ENCODE measurements at regions not wholly inside any gene's neighbourhood (a gene's known extent, or its start where the extent isn't known, plus 50 kb on each side); places are given as distances from the start of the nearest gene placed in this dataset.
A peak's percentile ranks its signal among the peaks of the same experiment; 100 is the strongest.

DNA sequence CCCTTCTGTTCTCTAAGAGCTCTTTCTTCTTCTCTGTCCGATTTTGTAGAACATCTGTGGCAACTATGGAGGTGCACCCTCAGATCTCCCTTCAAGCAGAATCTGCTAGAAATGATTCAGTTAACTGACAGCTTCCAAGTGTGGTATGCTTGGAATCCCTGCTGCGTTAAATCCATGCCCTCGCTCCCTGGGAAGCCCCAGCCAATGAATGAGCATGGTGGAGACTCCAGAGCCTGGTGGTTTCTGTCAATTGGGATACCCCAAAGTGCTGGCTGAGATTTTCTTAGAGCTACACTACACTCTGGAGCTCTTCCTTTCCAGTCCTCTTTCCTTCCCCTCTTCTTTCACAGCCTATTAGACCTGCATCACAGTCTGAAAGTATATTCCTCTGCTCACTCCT lies 116.3 kb upstream of the C1orf21 start:
- TF ChIP-seq, protein P1, sequence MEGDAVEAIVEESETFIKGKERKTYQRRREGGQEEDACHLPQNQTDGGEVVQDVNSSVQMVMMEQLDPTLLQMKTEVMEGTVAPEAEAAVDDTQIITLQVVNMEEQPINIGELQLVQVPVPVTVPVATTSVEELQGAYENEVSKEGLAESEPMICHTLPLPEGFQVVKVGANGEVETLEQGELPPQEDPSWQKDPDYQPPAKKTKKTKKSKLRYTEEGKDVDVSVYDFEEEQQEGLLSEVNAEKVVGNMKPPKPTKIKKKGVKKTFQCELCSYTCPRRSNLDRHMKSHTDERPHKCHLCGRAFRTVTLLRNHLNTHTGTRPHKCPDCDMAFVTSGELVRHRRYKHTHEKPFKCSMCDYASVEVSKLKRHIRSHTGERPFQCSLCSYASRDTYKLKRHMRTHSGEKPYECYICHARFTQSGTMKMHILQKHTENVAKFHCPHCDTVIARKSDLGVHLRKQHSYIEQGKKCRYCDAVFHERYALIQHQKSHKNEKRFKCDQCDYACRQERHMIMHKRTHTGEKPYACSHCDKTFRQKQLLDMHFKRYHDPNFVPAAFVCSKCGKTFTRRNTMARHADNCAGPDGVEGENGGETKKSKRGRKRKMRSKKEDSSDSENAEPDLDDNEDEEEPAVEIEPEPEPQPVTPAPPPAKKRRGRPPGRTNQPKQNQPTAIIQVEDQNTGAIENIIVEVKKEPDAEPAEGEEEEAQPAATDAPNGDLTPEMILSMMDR (IDR thresholded peaks at IDR 0.05; ENCODE audit: low read depth, low read length) = no peak
- no peak overlapping the region for H3K4me3 ChIP-seq (replicated peaks in 1 of 2; ENCODE audit: low read depth in 2 of 2, low read length in 2 of 2)
- no peak for DNase-seq (ENCODE audit: low read depth in 2 of 2)

DNA sequence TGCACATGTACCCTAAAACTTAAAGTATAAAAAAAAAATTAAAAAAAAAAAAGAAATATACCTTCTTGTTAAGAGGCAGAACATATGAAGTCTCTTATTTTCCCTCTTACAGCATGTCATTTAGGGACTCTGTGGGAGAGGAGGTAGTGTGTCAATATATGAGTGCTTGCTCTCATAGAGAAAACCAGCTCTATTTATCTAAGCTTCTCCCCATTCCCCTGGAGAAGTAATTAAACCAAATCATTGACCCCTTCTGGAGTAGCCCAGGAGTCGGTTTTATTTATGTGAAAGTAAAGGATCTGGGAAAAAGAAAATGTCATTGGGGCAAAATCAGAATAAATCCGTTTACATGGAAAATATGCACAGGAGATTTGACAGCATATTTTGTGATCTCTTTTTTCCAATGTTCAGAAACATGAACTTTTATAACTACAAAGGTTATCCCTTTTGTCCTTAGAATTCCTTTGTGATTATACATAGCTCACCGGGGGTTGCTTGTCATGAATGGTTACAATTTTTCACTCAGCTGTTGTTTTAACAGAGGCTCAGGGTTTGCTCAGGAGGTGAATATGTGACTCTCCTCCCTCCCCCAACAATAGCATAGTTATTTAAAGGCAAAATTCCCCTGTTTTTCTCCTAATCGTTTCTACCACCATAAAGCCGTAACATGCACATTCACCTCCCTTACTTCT lies 114.5 kb upstream of the C1orf21 start:
- H3K4me3 ChIP-seq (replicated peaks in 1 of 2; ENCODE audit: low read depth in 2 of 2, low read length in 2 of 2) = no peak overlapping the region
- TF ChIP-seq, protein P1 (IDR thresholded peaks at IDR 0.05; ENCODE audit: low read depth, low read length) = no peak
- DNase-seq (ENCODE audit: low read depth in 2 of 2) = peak in 1 of 2 donors; percentile 41

- peak in 1 of 2 donors; percentile 17 for DNase-seq (ENCODE audit: low read depth in 2 of 2)
- TF ChIP-seq, protein P1 (IDR thresholded peaks at IDR 0.05; ENCODE audit: low read depth, low read length) = no peak
- no peak overlapping the region for H3K4me3 ChIP-seq (replicated peaks in 1 of 2; ENCODE audit: low read depth in 2 of 2, low read length in 2 of 2)
Measured at GRCh38 chr1:184276416-184276815, 110.4 kb upstream of the C1orf21 start.

DNA sequence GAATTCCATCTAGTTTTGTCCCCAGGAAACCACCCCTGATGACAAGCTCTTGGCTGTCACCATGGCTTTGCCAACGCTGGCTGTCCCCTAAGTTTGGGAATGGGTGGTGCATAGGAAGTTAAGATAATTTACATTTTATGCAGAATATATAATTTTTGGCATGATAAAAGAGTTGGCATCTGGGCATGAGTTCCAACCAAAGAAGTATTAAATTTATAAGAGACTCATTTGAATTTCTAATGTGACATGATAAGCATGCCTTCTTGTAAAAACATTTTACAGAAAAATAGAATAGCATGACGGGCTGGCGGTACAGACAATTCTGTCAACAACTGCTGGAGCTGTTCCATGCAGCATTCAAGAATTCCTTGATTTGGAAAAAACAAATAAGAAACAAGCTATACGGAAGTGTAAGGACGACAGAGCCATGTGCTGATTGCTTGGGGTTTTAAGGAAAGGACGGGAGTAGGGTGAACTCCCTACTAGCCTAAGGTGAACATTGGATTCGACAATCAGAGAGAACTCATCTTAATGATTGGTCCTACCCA lies 106.8 kb upstream of the C1orf21 start:
- TF ChIP-seq, protein P1 (IDR thresholded peaks at IDR 0.05; ENCODE audit: low read depth, low read length) = no peak
- no peak for DNase-seq (ENCODE audit: low read depth in 2 of 2)
- no peak overlapping the region for H3K4me3 ChIP-seq (replicated peaks in 1 of 2; ENCODE audit: low read depth in 2 of 2, low read length in 2 of 2)

DNA sequence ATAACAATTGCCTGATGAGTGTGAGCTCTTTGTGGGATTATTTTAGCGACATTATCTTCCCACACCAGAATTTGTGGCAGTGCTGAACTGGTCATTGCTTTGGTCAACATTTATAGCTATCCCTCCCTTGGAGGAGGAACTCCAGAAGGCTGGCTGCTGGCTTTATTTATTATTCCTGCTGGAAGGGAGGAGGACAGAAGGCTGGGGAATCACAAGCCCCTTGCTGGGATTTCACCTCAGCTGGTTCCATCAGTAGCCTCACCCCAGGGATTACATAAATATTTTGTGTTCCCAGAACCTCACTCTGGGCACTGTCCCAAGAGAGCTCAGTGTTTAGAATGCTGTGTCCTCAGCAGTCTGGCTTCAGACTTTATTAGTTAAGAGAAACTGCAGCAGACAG lies 102.8 kb upstream of the C1orf21 start:
- peak; percentile 45 to 63 for DNase-seq (ENCODE audit: low read depth in 2 of 2)
- TF ChIP-seq, protein P1 (IDR thresholded peaks at IDR 0.05; ENCODE audit: low read depth, low read length) = no peak
- no peak overlapping the region for H3K4me3 ChIP-seq (replicated peaks in 1 of 2; ENCODE audit: low read depth in 2 of 2, low read length in 2 of 2)

- DNase-seq (ENCODE audit: low read depth in 2 of 2) = no peak
- H3K4me3 ChIP-seq (replicated peaks in 1 of 2; ENCODE audit: low read depth in 2 of 2, low read length in 2 of 2) = no peak overlapping the region
- TF ChIP-seq, protein P1 (IDR thresholded peaks at IDR 0.05; ENCODE audit: low read depth, low read length) = no peak
Measured at GRCh38 chr1:184284900-184285299, 101.9 kb upstream of the C1orf21 start.
